RWPE2 (cell line): ENCODE measurements at regions not wholly inside any gene's neighbourhood (a gene's known extent, or its start where the extent isn't known, plus 50 kb on each side); places are given as distances from the start of the nearest gene placed in this dataset.

Experiments used
- ATAC-seq: fragments of 200-7000 bp; cut with Tn5 transposase; 3 replicates; pipeline ENCODE4 v1.9.1; 2021; ENCODE audit warnings: low read depth
- DNase-seq: peaks from one replicate; pipeline ENCODE4 v3.0.0-alpha.2; 2020; ENCODE audit warnings: low spot score
- H3K27ac ChIP-seq: fragments of 450-650 bp; 2 replicates; pipeline ENCODE4 v1.5.1; 2017; ENCODE audit warnings: mild to moderate bottlenecking; ENCODE audit not compliant: poor library complexity, severe bottlenecking
- H3K27me3 ChIP-seq: fragments of 250-450 bp; sonication (Bioruptor Pico); 2 replicates; pipeline ENCODE4 v1.5.1; 2021; ENCODE audit warnings: mild to moderate bottlenecking, moderate library complexity; ENCODE audit not compliant: insufficient read depth, poor library complexity, severe bottlenecking
- H3K36me3 ChIP-seq: fragments of 250-450 bp; sonication (Bioruptor Pico); 2 replicates; pipeline ENCODE4 v1.5.1; 2020; ENCODE audit warnings: low read depth, mild to moderate bottlenecking, moderate library complexity
- H3K4me1 ChIP-seq: fragments of 250-450 bp; sonication (Bioruptor Pico); 2 replicates; pipeline ENCODE4 v1.5.1; 2021; ENCODE audit warnings: mild to moderate bottlenecking, moderate library complexity; ENCODE audit not compliant: insufficient read depth, poor library complexity, severe bottlenecking
- H3K4me3 ChIP-seq: fragments of 250-450 bp; sonication (Bioruptor Pico); 2 replicates; pipeline ENCODE4 v1.5.1; 2021; ENCODE audit warnings: mild to moderate bottlenecking, moderate library complexity; ENCODE audit not compliant: severe bottlenecking
- H3K9me3 ChIP-seq: fragments of 250-450 bp; sonication (Bioruptor Pico); 2 replicates; pipeline ENCODE4 v1.5.1; 2021; ENCODE audit warnings: mild to moderate bottlenecking, moderate library complexity; ENCODE audit not compliant: severe bottlenecking
- CTCF ChIP-seq: fragments of 450-650 bp; IDR thresholded peaks from one replicate; pipeline ENCODE4 v1.5.1; 2017; ENCODE audit warnings: mild to moderate bottlenecking, moderate library complexity; ENCODE audit not compliant: poor library complexity, severe bottlenecking

DNA sequence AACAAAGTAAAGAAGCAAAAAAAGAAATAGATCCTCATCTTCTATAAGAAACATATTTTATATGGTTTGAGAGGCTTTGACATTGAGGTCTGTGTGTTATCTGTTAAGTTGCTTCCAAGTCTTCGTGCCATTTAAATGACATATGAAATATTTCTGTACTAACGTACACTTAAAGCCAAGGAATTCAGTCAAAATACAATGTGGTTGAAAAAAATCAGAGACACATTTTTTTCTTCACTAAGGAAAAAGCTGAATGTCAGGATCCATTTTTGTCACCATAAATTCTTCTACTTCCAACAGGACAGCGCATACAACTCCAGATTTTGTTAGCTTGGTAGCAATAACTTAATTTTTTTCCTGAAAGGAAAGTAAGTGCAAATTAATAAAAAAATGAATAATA lies 168.5 kb downstream of the FAT4 start:
- ATAC-seq: no peak
- Histone ChIP-seq H3K27ac (no peak overlapping the region), H3K9me3 (no peaks in the 10 kb centered on the region), H3K4me1 (no peaks in the 10 kb centered on the region), H3K4me3 (no peak overlapping the region), H3K27me3 (no peaks in the 10 kb centered on the region), H3K36me3 (peaks cover 5% of the 10 kb centered on the region; the same call in 1 of the 2 replicates)
- TF ChIP-seq CTCF: no peak
- DNase-seq: no peak

DNA sequence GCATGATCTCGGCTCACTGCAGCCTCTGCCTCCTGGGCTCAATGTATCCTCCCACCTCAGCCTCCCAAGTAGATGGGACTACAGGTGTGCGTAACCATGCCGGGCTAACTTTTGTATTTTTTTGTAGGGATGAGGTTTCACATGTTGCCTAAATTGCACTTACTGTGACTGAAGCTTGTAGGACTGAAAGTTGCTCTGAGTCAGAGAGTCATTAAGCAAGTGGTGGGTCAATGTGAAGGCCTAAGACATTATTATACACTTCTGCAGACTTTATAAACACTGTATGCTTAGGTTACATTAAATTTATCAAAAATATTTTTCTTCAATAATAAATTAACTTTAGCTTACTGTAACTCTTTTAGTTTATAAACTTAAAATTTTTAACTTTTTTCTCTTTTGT lies 170.2 kb downstream of the FAT4 start:
- Histone ChIP-seq H3K27ac (no peak overlapping the region), H3K27me3 (no peaks in the 10 kb centered on the region)
- ATAC-seq: no peak

GRCh38 chr4:125486351-125486750 lies 171.6 kb downstream of the FAT4 start:
- no peak overlapping the region for H3K27ac ChIP-seq
- no peak for DNase-seq
- H3K9me3 ChIP-seq: no peaks in the 10 kb centered on the region

More for the DNA sequence above, 170.2 kb downstream of the FAT4 start:
- TF ChIP-seq CTCF: no peak
- no peak for DNase-seq
- H3K4me1 ChIP-seq: no peaks in the 10 kb centered on the region
- H3K9me3 ChIP-seq: no peaks in the 10 kb centered on the region
- H3K36me3 ChIP-seq: peaks cover 5% of the 10 kb centered on the region; the same call in 1 of the 2 replicates
- H3K4me3 ChIP-seq: no peak overlapping the region

GRCh38 chr4:125489952-125490690 lies 175.4 kb downstream of the FAT4 start:
- Histone ChIP-seq H3K36me3 (no peaks in the 10 kb centered on the region), H3K9me3 (no peaks in the 10 kb centered on the region), H3K4me1 (no peaks in the 10 kb centered on the region), H3K27ac (no peak overlapping the region), H3K27me3 (no peaks in the 10 kb centered on the region), H3K4me3 (no peak overlapping the region)
- ATAC-seq: no peak
- no peak for TF ChIP-seq CTCF
- DNase-seq: peak; percentile 32

More at GRCh38 chr4:125486351-125486750, 171.6 kb downstream of the FAT4 start:
- H3K4me1 ChIP-seq: no peaks in the 10 kb centered on the region
- no peak for ATAC-seq
- no peaks in the 10 kb centered on the region for H3K27me3 ChIP-seq
- no peak for TF ChIP-seq CTCF
- peaks cover 5% of the 10 kb centered on the region; the same call in 1 of the 2 replicates for H3K36me3 ChIP-seq
- H3K4me3 ChIP-seq: no peak overlapping the region

GRCh38 chr4:125492957-125493356 lies 178.2 kb downstream of the FAT4 start:
- TF ChIP-seq CTCF: no peak
- no peaks in the 10 kb centered on the region for H3K4me1 ChIP-seq
- H3K4me3 ChIP-seq: no peak overlapping the region
- H3K36me3 ChIP-seq: no peaks in the 10 kb centered on the region
- ATAC-seq (no peak), DNase-seq (no peak)
- no peaks in the 10 kb centered on the region for H3K9me3 ChIP-seq
- H3K27ac ChIP-seq: no peak overlapping the region
- no peaks in the 10 kb centered on the region for H3K27me3 ChIP-seq
